B cell (primary cell): ENCODE measurements at regions not wholly inside any gene's neighbourhood (a gene's known extent, or its start where the extent isn't known, plus 50 kb on each side); places are given as distances from the start of the nearest gene placed in this dataset.

Experiments
- ATAC-seq: fragments of 200-7000 bp; cut with Tn5 transposase; one replicate; pipeline ENCODE4 v1.10.0; 2021; ENCODE audit warnings: low read depth, mild to moderate bottlenecking, moderate number of reproducible peaks, moderate library complexity
- CTCF ChIA-PET: fragments of 350-600 bp; sonication (Branson Sonifier 250); formaldehyde crosslinking; loops from one replicate; lab custom pipeline; 2021; ENCODE audit warnings: antibody characterized with exemption, inconsistent platforms; lab: Charles Lee
- POLR2A ChIA-PET: fragments of 350-600 bp; sonication (Branson Sonifier 250); formaldehyde crosslinking; loops from one replicate; lab custom pipeline; 2021; ENCODE audit warnings: antibody characterized with exemption; lab: Charles Lee
- DNase-seq: peaks from one replicate; pipeline ENCODE4 v3.0.0; 2013
- H2AFZ ChIP-seq: 2 replicates; pipeline ENCODE4 v1.6.1; 2012; ENCODE audit warnings: mild to moderate bottlenecking, low read depth, low read length; ENCODE audit not compliant: insufficient read depth, poor library complexity, severe bottlenecking
- H3K27ac ChIP-seq, 2 donors: 1 replicate in 1 of 2; 2 replicates in 1 of 2; pipeline ENCODE4 v1.5.1; 2012 to 2013; ENCODE audit warnings: low read length in 2 of 2, mild to moderate bottlenecking in 2 of 2, moderate library complexity in 1 of 2
- H3K27me3 ChIP-seq, 4 experiments: fragments of 200-600 bp in 1 of 4; sonication (generic) in 1 of 4; replicated peaks in 1 of 4; 1 replicate in 2 of 4; 2 replicates in 2 of 4; pipeline versions ENCODE4 v1.6.1 to v1.7.0; 2013 to 2016; ENCODE audit warnings: low read length in 3 of 4, mild to moderate bottlenecking in 2 of 4, mixed read lengths in 1 of 4, moderate library complexity in 1 of 4; ENCODE audit not compliant: insufficient read depth in 4 of 4, control insufficient read depth in 3 of 4; ENCODE audit errors: control extremely low read depth in 1 of 4
- H3K36me3 ChIP-seq, 2 experiments: replicated peaks in 1 of 2; 1 replicate in 1 of 2; 2 replicates in 1 of 2; pipeline versions ENCODE4 v1.6.1 to v1.7.1; 2013; ENCODE audit warnings: low read length in 1 of 2; ENCODE audit not compliant: insufficient read depth in 2 of 2, control insufficient read depth in 1 of 2; ENCODE audit errors: control extremely low read depth in 1 of 2, extremely low read depth in 1 of 2
- H3K4me1 ChIP-seq, 2 donors: fragments of 200-600 bp in 1 of 2; sonication (generic) in 1 of 2; 1 replicate in 1 of 2; 2 replicates in 1 of 2; pipeline versions ENCODE4 v1.5.1 to v1.6.1; 2013 to 2017; ENCODE audit warnings: low read length in 2 of 2; ENCODE audit not compliant: control insufficient read depth in 2 of 2, insufficient read depth in 2 of 2
- H3K4me2 ChIP-seq: replicated peaks from 2 replicates; pipeline ENCODE3; 2012; ENCODE audit warnings: mild to moderate bottlenecking, low read depth, low read length; ENCODE audit not compliant: poor library complexity, severe bottlenecking
- H3K4me3 ChIP-seq, 5 experiments: fragments of 200-600 bp in 1 of 5; sonication (generic) in 1 of 5; 1 replicate in 3 of 5; 2 replicates in 2 of 5; pipeline versions ENCODE4 v1.5.1 to v1.7.0; 2011 to 2016; ENCODE audit warnings: low read length in 4 of 5, mild to moderate bottlenecking in 4 of 5, low read depth in 2 of 5, control low read depth in 1 of 5, moderate library complexity in 1 of 5; ENCODE audit not compliant: insufficient read depth in 1 of 5; ENCODE audit errors: control extremely low read depth in 1 of 5, extremely low read depth in 1 of 5
- H3K79me2 ChIP-seq: fragments of 200-600 bp; sonication (generic); one replicate; pipeline ENCODE4 v1.6.0; 2016; ENCODE audit warnings: low read length; ENCODE audit not compliant: control insufficient read depth, insufficient read depth
- H3K9ac ChIP-seq: fragments of 200-600 bp; sonication (generic); 2 replicates; pipeline ENCODE4 v1.6.1; 2017; ENCODE audit warnings: mild to moderate bottlenecking, low read length, moderate library complexity
- H3K9me3 ChIP-seq, 3 donors: one replicate each; pipeline versions ENCODE4 v1.6.1 to v1.7.1; 2013; ENCODE audit warnings: low read length in 2 of 3; ENCODE audit not compliant: control insufficient read depth in 2 of 3, insufficient read depth in 1 of 3; ENCODE audit errors: control extremely low read depth in 1 of 3
- H4K20me1 ChIP-seq: 2 replicates; pipeline ENCODE4 v1.6.0; 2012; ENCODE audit warnings: mild to moderate bottlenecking, low read length; ENCODE audit not compliant: insufficient read depth, control insufficient read depth, poor library complexity, severe bottlenecking
- H3K27ac Mint-ChIP-seq: one replicate; pipeline ENCODE4 v1.8.0; 2021; ENCODE audit warnings: mixed read lengths
- H3K27me3 Mint-ChIP-seq: one replicate; pipeline ENCODE4 v1.8.0; 2021; ENCODE audit warnings: mixed read lengths
- H3K4me1 Mint-ChIP-seq: one replicate; pipeline ENCODE4 v1.8.0; 2021; ENCODE audit warnings: mixed read lengths
- H3K4me3 Mint-ChIP-seq: one replicate; pipeline ENCODE4 v1.8.0; 2021; ENCODE audit warnings: mixed read lengths
- H3K9me3 Mint-ChIP-seq: one replicate; pipeline ENCODE4 v1.8.0; 2022; ENCODE audit warnings: mixed read lengths; ENCODE audit not compliant: insufficient read depth
- CTCF ChIP-seq: fragments of 200-600 bp; IDR thresholded peaks from one replicate; pipeline ENCODE4 v1.8.0; 2022; ENCODE audit warnings: antibody characterized with exemption, mild to moderate bottlenecking
- EZH2 ChIP-seq: IDR thresholded peaks from 2 replicates; pipeline ENCODE4 v1.6.1; 2012; ENCODE audit warnings: borderline replicate concordance, low read depth, mild to moderate bottlenecking, moderate library complexity, low read length; ENCODE audit not compliant: insufficient read depth, poor library complexity, severe bottlenecking
- WGBS: methylation state at CpG from one replicate; pipeline ENCODE4 v1.1.5; 2013; ENCODE audit warnings: missing lambda C conversion rate; ENCODE audit not compliant: insufficient coverage; 5-methylcytosine and 5-hydroxymethylcytosine counted together
- intact Hi-C: fragments of 100-400 bp; cut with micrococcal nuclease; formaldehyde crosslinking; loops from one replicate; pipeline ENCODE4 v1.10.0; 2022

DNA sequence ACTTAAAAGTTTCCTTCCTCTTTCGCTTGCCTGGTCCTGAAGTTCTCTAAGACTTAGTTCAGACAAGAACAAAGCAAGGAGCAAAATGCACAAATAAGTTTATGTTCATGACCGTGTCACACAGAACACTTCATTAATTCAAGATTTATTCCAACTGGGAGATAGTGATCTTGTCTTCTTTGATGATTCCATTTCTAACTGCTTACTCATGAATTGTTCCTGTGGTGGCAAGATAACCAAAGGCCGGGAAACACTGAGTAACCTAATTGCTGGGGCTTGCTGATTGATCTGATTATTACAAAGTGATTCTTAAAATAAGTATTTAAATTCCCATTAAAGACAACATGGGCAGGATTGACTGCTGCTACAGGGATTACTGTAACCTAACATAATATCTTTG is 1462.9 kb upstream of the RAG2 start:
- H3K9ac ChIP-seq: no peak overlapping the region
- no peaks in the 10 kb centered on the region for H4K20me1 ChIP-seq
- intact Hi-C loops: no loop called here
- no peaks in the 10 kb centered on the region for H3K4me1 ChIP-seq
- POLR2A ChIA-PET: no interaction called here
- no peaks in the 10 kb centered on the region for H3K36me3 ChIP-seq
- CTCF ChIA-PET: no interaction called here
- WGBS: 43% methylated on average over 1 of the region's 3 CpGs
- no peak overlapping the region for H3K27ac ChIP-seq
- TF ChIP-seq CTCF (no peak), EZH2 (no peak)
- Mint-ChIP-seq H3K27me3 (no peaks in the 10 kb centered on the region), H3K4me3 (no peak overlapping the region), H3K27ac (no peak overlapping the region), H3K9me3 (peaks cover 11% of the 10 kb centered on the region), H3K4me1 (no peaks in the 10 kb centered on the region)
- DNase-seq (no peak), ATAC-seq (no peak)
- H3K27me3 ChIP-seq: no peaks in the 10 kb centered on the region
- H3K4me2 ChIP-seq: no peak overlapping the region
- no peaks in the 10 kb centered on the region for H3K79me2 ChIP-seq
- H3K4me3 ChIP-seq: no peak overlapping the region
- no peaks in the 10 kb centered on the region for H3K9me3 ChIP-seq
- H2AFZ ChIP-seq: no peak overlapping the region

- intact Hi-C loops: no loop called here
- 100% methylated on average over 1 of the region's 3 CpGs for WGBS
- no peak overlapping the region for H3K4me2 ChIP-seq
- H3K27me3 ChIP-seq: no peaks in the 10 kb centered on the region
- TF ChIP-seq EZH2 (no peak), CTCF (no peak)
- no peak overlapping the region for H3K27ac ChIP-seq
- no peaks in the 10 kb centered on the region for H3K4me1 ChIP-seq
- ChIA-PET POLR2A (no interaction called here), CTCF (no interaction called here)
- DNase-seq (no peak), ATAC-seq (no peak)
- no peak overlapping the region for H3K9ac ChIP-seq
- H3K4me1 Mint-ChIP-seq: no peaks in the 10 kb centered on the region
- H2AFZ ChIP-seq: no peak overlapping the region
- peaks cover 0 to 5% (median 0%) of the 10 kb centered on the region in 3 donors for H3K9me3 ChIP-seq
- peaks cover 5% of the 10 kb centered on the region for H3K9me3 Mint-ChIP-seq
- no peaks in the 10 kb centered on the region for H3K36me3 ChIP-seq
- H3K27ac Mint-ChIP-seq: no peak overlapping the region
- no peak overlapping the region for H3K4me3 Mint-ChIP-seq
- H3K4me3 ChIP-seq: no peak overlapping the region
- no peaks in the 10 kb centered on the region for H3K27me3 Mint-ChIP-seq
- no peaks in the 10 kb centered on the region for H3K79me2 ChIP-seq
- H4K20me1 ChIP-seq: no peaks in the 10 kb centered on the region
Measured at GRCh38 chr11:38060136-38060535, 1462.1 kb upstream of the RAG2 start.
